HG03039 (cell line): ENCODE measurements at regions not wholly inside any gene's neighbourhood (a gene's known extent, or its start where the extent isn't known, plus 50 kb on each side); places are given as distances from the start of the nearest gene placed in this dataset.

ENCODE experiments used
- ATAC-seq: cut with Tn5 transposase; IDR thresholded peaks from one replicate; pipeline ENCODE4 v1.9.1; 2021; ENCODE audit warnings: mild to moderate bottlenecking, moderate library complexity; ENCODE audit not compliant: unreplicated experiment

- no peak for ATAC-seq
Measured at GRCh38 chr9:75830303-75830702, 60.2 kb upstream of the PCSK5 start.

GRCh38 chr9:75833778-75834177 lies 56.7 kb upstream of the PCSK5 start:
- no peak for ATAC-seq

- ATAC-seq: no peak
Measured at GRCh38 chr9:75834878-75835277, 55.6 kb upstream of the PCSK5 start.
